MV-4-11 (cell line): ENCODE measurements at regions not wholly inside any gene's neighbourhood (a gene's known extent, or its start where the extent isn't known, plus 50 kb on each side); places are given as distances from the start of the nearest gene placed in this dataset.
A peak's percentile ranks its signal among the peaks of the same experiment; 100 is the strongest.
"Not testable (repeated sequence)": the region's sequence is repeated elsewhere in the genome, so short reads cannot be mapped to it uniquely, and the experiment has no call there.

Experiments used
- DNase-seq: peaks from one replicate; lab custom pipeline; 2025; lab: John Stamatoyannopoulos, UW

DNA sequence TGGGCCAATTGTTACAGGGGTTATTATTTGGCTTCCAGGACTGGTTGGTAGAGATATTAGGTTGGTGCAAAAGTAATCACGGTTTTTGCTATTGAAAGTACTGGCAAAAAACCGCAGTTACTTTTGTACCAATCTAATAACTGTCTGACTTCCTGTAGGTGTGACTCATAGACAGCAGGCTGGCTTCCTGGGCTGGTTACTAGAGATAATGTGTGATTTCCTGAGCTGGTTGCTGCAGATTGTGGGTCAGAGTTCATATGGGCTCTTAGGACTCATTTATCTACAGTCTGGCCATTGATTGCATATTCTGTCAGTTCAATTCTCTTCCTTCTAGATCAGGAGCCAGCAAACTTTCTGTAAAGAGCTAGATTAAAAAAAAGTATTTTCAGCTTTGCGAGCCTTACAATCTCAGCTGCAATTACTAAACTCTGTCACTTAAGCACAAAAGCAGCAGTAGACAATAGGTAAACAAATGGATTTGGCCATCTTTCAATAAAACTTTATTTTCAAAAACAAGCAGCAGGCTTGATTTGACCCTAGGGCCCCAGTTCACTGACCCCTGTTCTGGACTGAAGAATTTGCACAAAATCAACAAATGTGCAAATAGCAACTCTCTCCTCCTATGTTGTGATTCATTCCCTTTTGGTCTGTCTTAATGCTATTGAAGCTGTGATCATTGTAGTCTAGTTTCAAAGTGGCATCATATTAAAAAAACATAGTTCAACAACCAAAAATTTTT lies 50.8 kb upstream of the BOD1L1 start:
- peak; percentile 13 for DNase-seq

DNA sequence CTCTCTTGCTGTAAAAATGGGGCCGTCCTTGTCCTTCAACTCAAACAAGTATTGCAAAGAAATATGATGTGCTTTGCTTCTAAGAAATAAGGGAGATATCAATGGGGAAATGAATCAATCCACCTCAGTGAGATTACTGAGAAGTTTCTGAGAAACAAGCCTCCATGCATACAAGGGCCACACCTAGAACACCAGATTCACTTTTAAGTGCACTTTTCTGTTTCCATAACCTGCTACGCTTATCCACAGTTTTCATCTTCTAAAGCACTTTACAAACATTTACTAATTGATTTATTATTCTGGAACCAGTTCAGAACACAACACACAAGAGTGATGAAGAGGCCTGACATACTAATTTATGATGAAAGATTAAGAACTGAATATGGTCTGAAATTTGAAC lies 54.0 kb upstream of the BOD1L1 start:
- DNase-seq: no peak

DNA sequence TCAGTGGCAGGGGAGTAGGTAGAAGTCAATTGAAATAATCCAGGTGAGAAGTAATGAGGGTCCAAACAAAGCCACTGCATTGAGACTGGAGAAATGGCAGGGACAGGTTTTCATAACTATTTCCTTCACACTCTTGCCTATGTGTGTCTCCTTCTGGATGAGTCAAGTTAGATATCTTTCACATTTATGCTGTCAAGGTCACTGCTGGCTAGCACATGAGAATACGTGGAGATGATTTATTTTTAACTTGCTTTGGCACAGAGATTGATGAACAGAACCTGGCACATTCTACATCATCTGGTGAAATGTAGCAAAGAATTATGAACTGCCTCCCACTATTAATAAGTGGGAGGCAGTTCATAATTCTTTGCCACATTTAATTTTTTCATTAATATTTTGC lies 66.7 kb upstream of the BOD1L1 start:
- no peak for DNase-seq

GRCh38 chr4:13698296-13698695 lies 70.8 kb upstream of the BOD1L1 start:
- DNase-seq: no peak

DNA sequence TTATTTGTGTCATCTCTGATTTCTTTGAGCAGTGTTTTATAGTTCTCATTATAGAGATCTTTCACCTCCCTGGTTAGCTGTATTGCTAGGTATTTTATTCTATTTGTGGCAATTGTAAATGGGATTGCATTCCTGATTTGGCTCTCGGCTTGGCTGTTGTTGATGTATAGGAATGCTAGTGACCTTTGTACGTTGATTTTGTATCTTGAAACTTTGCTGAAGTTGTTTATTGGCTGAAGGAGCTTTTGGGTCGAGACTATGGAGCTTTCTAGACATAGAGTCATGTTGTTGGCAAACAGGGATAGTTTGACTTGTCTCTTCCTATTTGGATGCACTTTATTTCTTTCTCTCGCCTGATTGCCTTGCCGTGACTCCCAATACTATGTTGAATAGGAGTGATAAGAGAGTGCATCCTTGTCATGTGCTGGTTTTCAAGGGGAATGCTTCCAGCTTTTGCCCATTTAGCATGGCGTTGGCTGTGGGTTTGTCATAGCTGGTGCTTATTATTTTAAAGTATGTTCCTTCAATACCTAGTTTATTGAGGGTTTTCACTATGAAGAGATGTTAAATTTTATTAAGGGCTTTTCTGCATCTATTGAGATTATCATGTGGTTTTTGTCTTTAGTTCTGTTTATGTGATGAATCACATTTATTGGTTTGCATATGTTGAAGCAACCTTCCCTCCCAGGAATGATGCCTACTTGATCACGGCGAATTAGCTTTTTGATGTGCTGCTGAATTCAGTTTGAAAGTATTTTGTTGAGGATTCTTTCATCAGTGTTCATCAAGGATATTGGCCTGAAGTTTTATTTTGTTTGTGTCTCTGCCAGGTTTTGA lies 72.7 kb upstream of the BOD1L1 start:
- DNase-seq: no peak

DNA sequence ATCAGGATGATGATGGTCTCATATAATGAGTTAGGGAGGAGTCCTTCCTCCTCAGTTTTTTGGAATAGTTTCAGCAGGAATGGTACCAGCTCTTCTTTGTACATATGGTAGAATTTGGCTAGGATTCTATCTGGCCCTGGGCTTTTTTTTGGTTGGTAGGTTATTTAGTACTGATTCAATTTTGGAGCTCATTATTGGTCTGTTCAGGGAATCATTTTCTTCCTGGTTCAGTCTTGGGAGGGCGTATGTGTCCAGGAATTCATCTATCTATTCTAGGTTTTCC lies 73.3 kb upstream of the BOD1L1 start:
- not testable (repeated sequence) for DNase-seq

GRCh38 chr4:13701937-13702446 lies 74.5 kb upstream of the BOD1L1 start:
- peak; percentile 53 for DNase-seq

- DNase-seq: no peak
Measured at GRCh38 chr4:13703096-13703495, 75.6 kb upstream of the BOD1L1 start.

DNA sequence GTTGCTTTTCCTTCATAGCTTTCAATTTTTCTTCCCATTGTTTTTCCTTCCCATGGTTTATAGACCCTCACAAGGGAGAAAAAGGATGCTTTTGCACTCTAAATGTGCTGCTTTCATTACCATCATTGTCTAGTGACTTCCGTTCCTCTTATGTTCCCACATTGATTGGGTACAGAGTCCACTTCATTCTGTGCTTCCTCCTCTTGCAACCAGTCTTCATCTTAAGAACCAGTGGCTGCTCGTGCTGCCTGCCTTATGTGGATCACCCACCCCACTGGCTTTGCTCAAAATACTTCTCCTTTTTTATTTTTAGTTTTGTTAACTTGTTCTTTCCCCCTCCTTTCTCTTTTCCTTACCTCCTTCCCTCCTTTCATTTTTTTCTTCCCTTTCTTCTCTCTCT lies 76.5 kb upstream of the BOD1L1 start:
- peak; percentile 90 for DNase-seq

- no peak for DNase-seq
Measured at GRCh38 chr4:13704761-13705160, 77.2 kb upstream of the BOD1L1 start.

GRCh38 chr4:13705521-13706041 lies 78.1 kb upstream of the BOD1L1 start:
- no peak for DNase-seq

DNA sequence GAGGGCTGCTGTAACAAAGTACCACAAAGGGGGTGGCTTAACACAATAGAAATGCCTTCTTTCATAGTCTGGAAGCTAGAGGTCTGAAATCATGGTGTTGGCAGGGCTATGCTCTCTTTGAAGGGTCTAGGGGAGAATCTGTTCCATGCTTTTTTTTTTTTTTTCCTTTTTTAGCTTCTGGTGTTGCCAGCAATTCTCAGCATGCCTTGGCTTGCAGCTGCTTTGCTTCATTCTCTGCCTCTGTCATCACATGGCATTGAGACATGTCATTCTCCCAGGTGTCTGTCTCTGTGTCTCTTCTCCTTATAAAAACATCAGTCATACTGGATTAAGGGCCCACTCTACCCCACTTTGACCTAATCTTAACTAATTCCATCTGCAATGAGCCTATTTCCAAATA lies 78.6 kb upstream of the BOD1L1 start:
- DNase-seq: no peak

DNA sequence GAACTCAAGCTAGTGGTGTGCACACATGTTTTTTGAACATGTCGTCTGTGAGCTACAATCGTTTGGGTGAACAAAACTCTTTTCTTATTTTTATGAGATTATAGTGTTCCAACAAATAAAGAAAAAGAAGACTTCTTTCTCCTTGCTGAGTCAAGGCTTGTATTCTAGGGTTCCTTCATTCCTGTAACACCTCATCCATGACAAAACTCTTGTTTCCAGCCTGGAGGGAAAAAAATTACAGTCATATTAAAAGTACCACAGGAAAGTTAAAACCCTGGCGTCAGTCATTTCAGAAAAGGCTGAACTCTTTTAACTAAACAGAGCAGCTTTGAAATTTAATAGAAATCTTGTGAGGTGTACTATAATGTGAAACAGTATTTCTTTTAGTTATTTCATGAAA lies 79.2 kb upstream of the BOD1L1 start:
- DNase-seq: no peak

DNA sequence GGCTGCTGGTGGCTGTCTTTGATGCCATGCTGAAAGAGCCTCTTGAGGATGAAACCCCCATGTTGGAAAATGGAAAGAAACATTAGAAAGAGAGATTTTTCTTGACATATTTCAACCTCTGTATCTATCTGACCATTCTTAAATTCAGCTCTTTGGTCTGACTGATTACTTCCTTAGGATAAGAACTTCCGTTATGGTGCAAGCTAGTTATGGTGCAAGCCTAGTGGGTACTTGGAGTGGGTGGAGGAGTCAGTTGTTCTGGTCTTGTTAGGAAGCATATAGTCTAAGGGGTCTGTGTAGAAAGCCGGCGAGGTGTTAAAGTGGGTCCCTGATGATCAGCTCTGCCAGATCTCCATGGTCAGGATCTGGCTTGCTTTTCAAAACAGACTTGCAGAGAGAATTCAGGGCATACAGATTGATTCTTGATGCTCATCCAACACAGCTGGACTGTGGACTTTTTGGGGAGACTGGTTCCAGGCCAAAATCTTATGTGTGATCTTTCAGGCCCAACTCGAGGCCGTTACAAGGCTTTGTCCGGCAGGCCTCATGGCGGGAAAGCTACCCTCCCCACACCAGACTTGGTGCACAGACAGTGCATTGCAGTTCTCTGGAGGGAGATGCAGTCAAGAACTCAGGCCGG lies 82.8 kb upstream of the BOD1L1 start:
- DNase-seq: peak; percentile 50

GRCh38 chr4:13711233-13711785 lies 83.8 kb upstream of the BOD1L1 start:
- no peak for DNase-seq

DNA sequence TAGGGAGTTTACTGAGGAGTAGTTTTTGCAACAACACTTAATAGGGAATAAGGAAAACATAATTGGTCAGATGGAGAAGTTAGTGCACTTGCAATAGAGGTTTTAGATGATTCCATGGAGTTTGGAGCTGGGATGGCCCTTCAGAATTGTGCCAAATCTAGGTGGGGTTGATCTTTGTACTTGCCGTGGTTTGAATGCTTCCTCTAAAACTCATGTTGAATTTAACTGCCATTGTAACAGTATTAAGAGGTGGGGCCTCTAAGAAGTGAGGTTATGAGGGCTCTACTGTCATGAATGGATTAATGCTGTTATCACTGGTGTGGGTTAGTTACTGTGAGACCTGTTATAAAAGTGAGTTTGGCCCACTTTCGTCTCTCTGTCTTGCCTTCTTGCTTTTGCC lies 94.4 kb upstream of the BOD1L1 start:
- DNase-seq: no peak

DNA sequence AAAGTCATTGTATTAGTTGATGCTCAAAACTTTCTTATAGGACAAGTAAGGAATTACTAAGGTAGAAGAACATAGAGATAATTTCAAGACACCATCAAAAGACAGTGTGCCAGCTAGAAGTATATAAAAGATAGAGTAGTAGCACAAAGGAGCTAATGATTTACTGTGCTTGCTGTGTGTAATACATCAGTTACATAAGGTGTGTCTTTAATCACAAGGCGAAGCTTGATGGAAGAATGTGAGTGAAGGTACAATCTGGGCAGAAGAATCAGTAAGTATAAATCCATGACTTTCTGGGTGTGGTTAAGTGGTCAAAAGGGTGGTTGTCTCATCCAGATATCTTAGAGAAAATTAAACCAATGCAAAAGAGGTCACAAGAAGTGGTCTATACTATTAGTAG lies 95.1 kb upstream of the BOD1L1 start:
- no peak for DNase-seq

DNA sequence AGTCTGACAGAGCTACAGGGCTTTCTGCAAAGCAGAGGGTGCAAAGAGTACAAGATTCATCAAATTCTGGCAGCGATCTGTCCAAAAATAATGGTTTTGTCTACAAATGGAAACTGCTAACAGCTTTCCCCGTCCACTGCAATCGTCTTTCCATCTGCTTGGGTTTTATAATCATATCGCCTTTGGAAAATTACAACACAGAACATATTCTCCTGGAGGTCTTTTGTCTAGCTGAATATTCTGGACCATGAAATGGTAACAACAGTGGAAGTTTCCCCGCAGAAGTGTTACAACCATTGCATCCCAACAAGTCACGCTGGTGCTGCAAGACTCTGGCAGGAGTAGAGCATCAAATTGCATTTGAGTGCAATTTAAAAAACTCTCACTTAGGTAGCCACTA lies 101.2 kb upstream of the BOD1L1 start:
- DNase-seq: no peak

DNA sequence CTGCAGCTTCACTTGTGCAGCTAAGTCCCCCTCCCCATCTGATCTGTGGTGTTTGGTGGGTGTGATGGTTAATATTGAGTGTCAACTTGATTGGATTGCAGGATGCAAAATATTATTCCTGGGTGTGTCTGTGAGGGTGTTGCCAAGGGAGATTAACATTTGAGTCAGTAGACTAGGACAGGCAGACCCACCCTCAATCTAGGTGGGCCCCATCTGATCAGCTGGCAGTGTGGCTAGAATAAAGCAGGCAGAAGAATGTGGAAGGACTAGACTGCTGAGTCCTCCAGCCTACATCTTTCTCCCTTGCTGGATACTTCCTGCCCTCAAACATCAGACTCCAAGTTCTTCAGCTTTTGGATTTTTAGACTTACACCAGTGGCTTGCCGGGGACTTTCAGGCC lies 103.5 kb upstream of the BOD1L1 start:
- no peak for DNase-seq

DNA sequence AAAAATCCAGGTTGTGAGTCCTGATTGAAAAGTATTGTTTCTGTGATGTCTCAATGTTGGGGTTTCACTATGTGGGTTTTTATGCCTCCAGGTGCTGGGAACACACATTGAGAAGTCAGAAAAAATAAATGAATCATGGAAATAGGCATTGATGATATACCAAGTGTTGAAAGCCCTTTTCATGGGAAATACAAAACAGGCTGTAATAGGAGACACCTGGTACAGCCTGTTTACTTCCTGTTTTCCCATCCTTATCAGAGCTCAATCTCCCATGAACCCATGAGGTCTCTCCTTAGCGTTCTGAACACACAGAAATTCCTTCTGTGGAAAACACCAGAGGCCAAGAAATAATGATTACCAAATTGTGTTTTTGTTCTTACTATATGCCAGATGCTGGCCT lies 106.3 kb upstream of the BOD1L1 start:
- DNase-seq: no peak

DNA sequence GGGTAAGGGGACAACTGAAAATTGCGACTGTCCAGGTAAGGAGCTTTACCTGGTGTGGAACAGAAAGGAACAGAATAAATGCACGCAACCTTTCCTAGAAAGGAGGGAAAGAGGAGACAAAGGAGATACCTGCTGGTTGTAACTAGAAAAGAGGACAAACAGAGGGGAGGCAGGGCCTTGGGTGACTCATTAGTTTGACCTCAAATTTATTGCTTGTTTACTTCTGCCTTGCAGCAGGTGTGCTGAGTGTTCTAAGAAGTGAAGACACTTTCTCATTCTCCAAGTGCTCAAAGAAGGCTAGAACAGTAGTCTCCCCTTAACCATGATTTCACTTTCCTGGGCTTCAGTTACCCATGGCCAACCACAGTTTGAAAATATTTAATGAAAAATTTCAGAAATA lies 123.1 kb upstream of the BOD1L1 start:
- no peak for DNase-seq

DNA sequence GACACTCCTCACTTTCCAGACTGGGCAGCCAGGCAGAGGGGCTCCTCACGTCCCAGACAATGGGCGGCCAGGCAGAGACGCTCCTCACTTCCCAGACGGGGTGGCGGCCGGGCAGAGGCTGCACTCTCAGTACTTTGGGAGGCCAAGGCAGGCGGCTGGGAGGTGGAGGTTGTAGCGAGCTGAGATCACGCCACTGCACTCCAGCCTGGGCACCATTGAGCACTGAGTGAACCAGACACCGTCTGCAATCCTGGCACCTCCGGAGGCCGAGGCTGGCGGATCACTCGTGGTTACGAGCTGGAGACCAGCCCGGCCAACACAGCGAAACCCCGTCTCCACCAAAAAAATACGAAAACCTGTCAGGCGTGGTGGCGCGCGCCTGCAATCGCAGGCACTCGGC lies 134.1 kb upstream of the BOD1L1 start:
- DNase-seq: not testable (repeated sequence)

DNA sequence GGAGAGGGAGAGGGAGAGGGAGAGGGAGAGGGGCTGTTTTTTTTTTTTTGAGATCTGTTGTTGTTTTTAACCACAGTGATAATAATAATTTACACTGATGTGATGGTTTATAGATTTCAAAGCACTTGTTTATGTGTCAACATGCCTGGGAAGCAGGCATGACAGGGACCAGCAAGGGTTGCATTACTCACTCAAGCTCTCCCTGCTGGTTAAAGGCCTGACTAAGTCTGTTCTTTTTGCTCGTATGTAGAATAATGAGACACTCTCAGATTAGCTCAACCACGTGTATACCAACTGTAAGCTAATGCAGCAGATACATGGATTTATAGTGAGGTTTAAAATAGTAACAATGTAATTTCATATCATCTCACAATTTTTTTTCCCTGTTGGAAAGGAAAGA lies 134.6 kb upstream of the BOD1L1 start:
- no peak for DNase-seq
